GM12864 (cell line): ENCODE measurements at regions not wholly inside any gene's neighbourhood (a gene's known extent, or its start where the extent isn't known, plus 50 kb on each side); places are given as distances from the start of the nearest gene placed in this dataset.

ENCODE experiments used
- DNase-seq: peaks from one replicate; pipeline ENCODE4 v3.0.0-alpha.2; 2011; ENCODE audit warnings: low read depth
- H3K4me3 ChIP-seq: 2 replicates; pipeline ENCODE4 v1.5.1; 2011; ENCODE audit warnings: mild to moderate bottlenecking, low read depth, low read length, control low read depth
- CTCF ChIP-seq: IDR thresholded peaks from 2 replicates; pipeline ENCODE4 v1.5.1; 2011; ENCODE audit warnings: low read depth, mild to moderate bottlenecking, moderate library complexity, low read length, control low read depth, inconsistent platforms; ENCODE audit errors: missing control alignments

GRCh38 chr20:22374678-22375590, 209.4 kb downstream of the FOXA2 start:
- DNase-seq: no peak
- TF ChIP-seq CTCF: no peak
- H3K4me3 ChIP-seq: no peak overlapping the region

- TF ChIP-seq CTCF: no peak
- no peak for DNase-seq
These were observed 210.3 kb downstream of the FOXA2 start for GRCh38 chr20:22374066-22374465.

DNA sequence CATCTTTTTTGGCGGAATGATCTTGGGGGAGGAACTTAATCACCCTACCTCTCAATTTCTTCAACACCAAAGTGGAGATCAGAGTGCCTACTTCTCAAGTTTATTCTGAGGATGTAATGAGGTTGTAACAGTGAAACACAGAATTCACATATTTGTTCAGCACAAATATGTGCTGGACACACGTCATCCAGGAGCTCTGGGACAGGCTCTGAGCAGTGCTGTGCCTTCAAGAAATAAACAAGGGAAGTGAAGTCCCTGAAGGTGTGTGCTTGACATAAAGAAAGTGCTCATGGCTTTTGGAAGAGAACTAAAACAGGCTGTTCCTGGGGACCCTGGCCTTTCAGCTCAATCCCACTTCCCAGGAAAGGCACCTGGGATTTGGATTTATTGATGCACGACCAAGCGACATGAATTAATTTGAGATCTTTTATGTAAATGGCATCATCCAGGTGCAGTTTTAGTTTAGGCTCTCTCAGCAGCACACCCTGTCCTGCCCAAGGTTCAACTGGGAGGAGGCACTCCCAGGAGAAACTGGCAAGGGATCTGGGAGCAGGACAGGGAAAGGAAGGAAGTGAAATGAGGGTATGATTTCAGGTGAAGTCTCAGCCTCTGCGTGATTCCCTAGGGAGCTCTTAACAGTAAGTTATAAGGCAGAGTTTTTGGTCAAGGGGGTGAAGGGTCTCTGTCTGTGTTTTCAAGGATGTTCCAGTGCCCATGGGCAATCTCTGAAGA, 211.0 kb downstream of the FOXA2 start:
- TF ChIP-seq CTCF: no peak
- DNase-seq: no peak
- no peak overlapping the region for H3K4me3 ChIP-seq

More at GRCh38 chr20:22374066-22374465, 210.3 kb downstream of the FOXA2 start:
- H3K4me3 ChIP-seq: no peak overlapping the region

DNA sequence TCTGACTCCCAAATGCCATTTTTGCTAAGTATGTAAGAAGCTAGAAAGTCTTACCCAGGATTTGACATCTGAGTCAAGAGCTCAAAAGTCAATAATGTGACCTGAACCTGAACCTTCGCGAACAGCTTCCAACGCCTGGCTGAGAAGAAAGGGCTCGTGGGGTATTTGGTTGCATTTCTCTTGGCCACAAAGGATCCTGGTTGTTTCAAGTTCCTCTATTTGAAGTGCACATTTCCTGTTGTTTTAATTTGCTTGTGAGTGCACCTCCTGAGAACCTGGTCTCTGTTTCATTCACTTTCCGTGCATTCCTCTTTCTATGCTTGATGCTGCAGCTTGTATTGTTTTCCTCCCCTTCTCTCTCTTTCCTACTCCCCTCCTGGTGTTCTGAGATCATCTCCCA, 212.5 kb downstream of the FOXA2 start:
- TF ChIP-seq CTCF: no peak
- H3K4me3 ChIP-seq: no peak overlapping the region
- DNase-seq: peak; percentile 26

DNA sequence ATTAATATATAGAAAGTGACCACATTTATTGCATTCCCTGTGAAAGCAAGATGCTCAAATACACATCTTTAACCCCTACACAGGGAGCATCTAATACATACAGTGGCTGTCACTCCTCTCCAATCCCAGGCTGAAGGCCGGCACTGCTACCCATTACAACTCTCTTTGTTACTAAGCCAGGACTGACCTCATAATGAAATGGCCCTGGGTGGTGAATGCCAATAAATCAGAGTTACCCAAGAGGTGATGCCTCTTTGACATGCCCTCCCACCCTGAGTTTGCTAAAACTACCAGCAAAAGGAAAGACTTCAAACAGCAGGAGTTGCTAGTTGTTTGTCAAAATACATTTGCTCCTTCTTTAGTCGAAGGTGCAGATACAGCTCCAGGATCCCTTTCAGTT, 214.2 kb downstream of the FOXA2 start:
- no peak overlapping the region for H3K4me3 ChIP-seq
- TF ChIP-seq CTCF: no peak
- no peak for DNase-seq

GRCh38 chr20:22369100-22369499, 215.3 kb downstream of the FOXA2 start:
- no peak for DNase-seq
- TF ChIP-seq CTCF: no peak

More at GRCh38 chr20:22369100-22369499, 215.3 kb downstream of the FOXA2 start:
- no peak overlapping the region for H3K4me3 ChIP-seq
